GM12878 (cell line): ENCODE measurements at regions not wholly inside any gene's neighbourhood (a gene's known extent, or its start where the extent isn't known, plus 50 kb on each side); places are given as distances from the start of the nearest gene placed in this dataset.

Experiments
- ATAC-seq: fragments of 200-7000 bp; cut with Tn5 transposase; 3 replicates; pipeline ENCODE4 v1.9.1; 2020; ENCODE audit warnings: mild to moderate bottlenecking, moderate library complexity
- BruUV-seq: library from RNA; stranded (reverse); fragments of 400-500 nt; replicated peaks from 2 replicates; lab custom pipeline; 2021; lab: Mats Ljungman, UMichigan
- CTCF ChIA-PET: fragments of 300-600 bp; sonication (Branson Sonifier 250); formaldehyde crosslinking; extraction: SDS; loops from one replicate; lab custom pipeline; 2021; ENCODE audit warnings: inconsistent platforms; lab: Yijun Ruan, JAX
- POLR2A ChIA-PET: fragments of 350-600 bp; formaldehyde crosslinking; extraction: SDS; loops from one replicate; lab custom pipeline; 2021; ENCODE audit warnings: inconsistent platforms; lab: Charles Lee
- RAD21 ChIA-PET: fragments of 300-600 bp; sonication (Branson Sonifier 250); formaldehyde crosslinking; loops from one replicate; lab custom pipeline; 2023; ENCODE audit warnings: antibody characterized with exemption; ENCODE audit not compliant: unreplicated experiment; lab: Charles Lee
- SMC1A ChIA-PET: fragments of 300-600 bp; sonication (Branson Sonifier 250); formaldehyde crosslinking; loops from one replicate; lab custom pipeline; 2023; ENCODE audit not compliant: unreplicated experiment, uncharacterized antibody; lab: Charles Lee
- DNase-seq: peaks from one replicate; pipeline ENCODE4 v3.0.0-alpha.2; 2011; ENCODE audit warnings: low read depth, low spot score
- FAIRE-seq: peaks from 3 replicates; lab custom pipeline; 2011; peaks lifted over from hg19 to GRCh38; lab: Jason Lieb, UNC
- H2AFZ ChIP-seq: 2 replicates; pipeline ENCODE4 v1.6.0; 2011; ENCODE audit warnings: low read depth, low read length, control low read depth; ENCODE audit not compliant: control insufficient read depth
- H3K27ac ChIP-seq: 2 replicates; pipeline ENCODE4 v1.5.1; 2011; ENCODE audit warnings: control low read depth; ENCODE audit not compliant: control insufficient read depth, insufficient read depth
- H3K27me3 ChIP-seq, 2 experiments: replicated peaks in 1 of 2; 2 replicates each; pipeline versions ENCODE4 v1.6.0 to v1.6.1; 2011; ENCODE audit warnings: low read length in 1 of 2; ENCODE audit not compliant: control insufficient read depth in 2 of 2, insufficient read depth in 2 of 2
- H3K36me3 ChIP-seq, 2 experiments: 2 replicates each; pipeline ENCODE4 v1.5.1; 2011; ENCODE audit warnings: low read length in 1 of 2; ENCODE audit not compliant: control insufficient read depth in 2 of 2, insufficient read depth in 2 of 2
- H3K4me1 ChIP-seq: 2 replicates; pipeline ENCODE4 v1.6.1; 2011; ENCODE audit warnings: mild to moderate bottlenecking, low read length, moderate library complexity, mixed read lengths; ENCODE audit not compliant: control insufficient read depth, insufficient read depth
- H3K4me2 ChIP-seq: 2 replicates; pipeline ENCODE4 v1.6.0; 2011; ENCODE audit warnings: control low read depth; ENCODE audit not compliant: control insufficient read depth, insufficient read depth
- H3K4me3 ChIP-seq: fragments of 200-600 bp; sonication (generic); 2 replicates; pipeline ENCODE4 v1.5.1; 2016
- H3K79me2 ChIP-seq: 2 replicates; pipeline ENCODE4 v1.6.0; 2011; ENCODE audit warnings: low read length; ENCODE audit not compliant: control insufficient read depth, insufficient read depth
- H3K9ac ChIP-seq: 2 replicates; pipeline ENCODE4 v1.8.0; 2011; ENCODE audit warnings: low read length, control low read depth, mixed read lengths; ENCODE audit not compliant: control insufficient read depth, insufficient read depth
- H3K9me3 ChIP-seq: replicated peaks from 3 replicates; pipeline ENCODE4 v1.5.1; 2011; ENCODE audit warnings: mild to moderate bottlenecking, low read length; ENCODE audit not compliant: control insufficient read depth, insufficient read depth
- H4K20me1 ChIP-seq: 2 replicates; pipeline ENCODE4 v1.6.0; 2011; ENCODE audit not compliant: control insufficient read depth, insufficient read depth
- BACH1 ChIP-seq: fragments of 450-650 bp; IDR thresholded peaks from 2 replicates; pipeline ENCODE4 v1.6.1; 2017; ENCODE audit warnings: mild to moderate bottlenecking, borderline replicate concordance
- BCL3 ChIP-seq: IDR thresholded peaks from 2 replicates; pipeline ENCODE4 v1.6.1; 2011; ENCODE audit warnings: borderline replicate concordance, low read depth, mild to moderate bottlenecking, moderate library complexity, low read length; ENCODE audit not compliant: insufficient read depth, poor library complexity, severe bottlenecking
- CBX3 ChIP-seq: fragments of 200-600 bp; sonication (generic); IDR thresholded peaks from 2 replicates; pipeline ENCODE4 v1.6.1; 2016; ENCODE audit warnings: low read depth, borderline replicate concordance
- CHD1 ChIP-seq: IDR thresholded peaks from 2 replicates; pipeline ENCODE4 v1.6.1; 2012; ENCODE audit warnings: low read depth, low read length, improper control_type of control experiment
- CREB1 ChIP-seq: IDR thresholded peaks from 2 replicates; pipeline ENCODE4 v1.6.1; 2012; ENCODE audit warnings: low read depth, mild to moderate bottlenecking, inconsistent platforms
- FOXM1 ChIP-seq: IDR thresholded peaks from 2 replicates; pipeline ENCODE4 v1.6.1; 2012; ENCODE audit warnings: low read depth, mild to moderate bottlenecking, inconsistent platforms, low read length, moderate library complexity
- HCFC1 ChIP-seq: fragments of 150-350 bp; IDR thresholded peaks from 2 replicates; pipeline ENCODE4 v1.6.1; 2014; ENCODE audit warnings: low read length
- HDGF ChIP-seq: fragments of 450-650 bp; IDR thresholded peaks from 2 replicates; pipeline ENCODE4 v1.6.1; 2016; ENCODE audit warnings: antibody characterized with exemption
- JUNB ChIP-seq: IDR thresholded peaks from 2 replicates; pipeline ENCODE4 v1.6.1; 2016; ENCODE audit warnings: antibody characterized with exemption, mild to moderate bottlenecking
- MTA2 ChIP-seq: fragments of 450-650 bp; IDR thresholded peaks from 2 replicates; pipeline ENCODE4 v1.6.1; 2016; ENCODE audit warnings: low read depth, mild to moderate bottlenecking, moderate library complexity
- POLR2AphosphoS5 ChIP-seq: IDR thresholded peaks from 2 replicates; pipeline ENCODE4 v1.6.1; 2011; ENCODE audit warnings: mild to moderate bottlenecking, low read length, inconsistent platforms
- RB1 ChIP-seq: fragments of 450-650 bp; formaldehyde crosslinking; IDR thresholded peaks from 2 replicates; pipeline ENCODE4 v1.6.1; 2017; ENCODE audit warnings: mild to moderate bottlenecking, borderline replicate concordance
- RUNX3 ChIP-seq: IDR thresholded peaks from 2 replicates; pipeline ENCODE4 v1.6.1; 2012; ENCODE audit warnings: low read length, inconsistent platforms
- SIN3A ChIP-seq: IDR thresholded peaks from 2 replicates; pipeline ENCODE4 v1.6.1; 2012; ENCODE audit warnings: low read depth, low read length, improper control_type of control experiment
- SMAD1 ChIP-seq: fragments of 450-650 bp; IDR thresholded peaks from 2 replicates; pipeline ENCODE4 v1.6.1; 2018; ENCODE audit warnings: mild to moderate bottlenecking, low read depth; ENCODE audit not compliant: partially characterized antibody
- SMAD5 ChIP-seq: IDR thresholded peaks from 2 replicates; pipeline ENCODE4 v1.6.1; 2016; ENCODE audit warnings: antibody characterized with exemption, low read depth
- TBL1XR1 ChIP-seq: IDR thresholded peaks from 2 replicates; pipeline ENCODE4 v1.6.1; 2012; ENCODE audit warnings: low read depth, low read length, improper control_type of control experiment
- WRNIP1 ChIP-seq: IDR thresholded peaks from 2 replicates; pipeline ENCODE4 v1.6.1; 2011; ENCODE audit warnings: low read depth, low read length, improper control_type of control experiment, borderline replicate concordance
- ZNF274 ChIP-seq: IDR thresholded peaks from one replicate; pipeline ENCODE4 v1.8.0; 2011; ENCODE audit not compliant: insufficient read length, insufficient read depth
- ZSCAN29 ChIP-seq: fragments of 450-650 bp; IDR thresholded peaks from 2 replicates; pipeline ENCODE4 v1.6.1; 2017; ENCODE audit warnings: mild to moderate bottlenecking, moderate library complexity
- WGBS: methylation state at CpG from one replicate; pipeline ENCODE4 v1.1.6; 2016; ENCODE audit warnings: low lambda C conversion rate; ENCODE audit not compliant: insufficient replicate concordance, insufficient coverage; ENCODE audit errors: missing lambda C conversion rate; 5-methylcytosine and 5-hydroxymethylcytosine counted together
- in situ Hi-C: fragments of 300-500 bp; cut with MboI; formaldehyde crosslinking; loops from 9 replicates; pipeline ENCODE4 v1.14.3; 2018; ENCODE audit warnings: mixed read lengths
- intact Hi-C: fragments of 100-400 bp; cut with micrococcal nuclease; formaldehyde crosslinking; loops from one replicate; pipeline ENCODE4 v1.14.2; 2022; ENCODE audit not compliant: unreplicated experiment

GRCh38 chr3:22010997-22011396, 260.0 kb upstream of the ZNF385D start:
- H3K4me2 ChIP-seq, result no peak overlapping the region
- no peak overlapping the region for H3K9ac ChIP-seq
- no peaks in the 10 kb centered on the region for H4K20me1 ChIP-seq
- ChIA-PET SMC1A (interaction anchor here (0.9 kb wide), 1 partner anchor 9 kb away, joined by 4 read pairs; no protein-coding TSS in a partner anchor), RAD21 (no interaction called here), POLR2A (no interaction called here), CTCF (no interaction called here)
- in situ Hi-C loops, result no loop called here
- H3K4me1 ChIP-seq, result no peaks in the 10 kb centered on the region
- no peaks in the 10 kb centered on the region for H3K79me2 ChIP-seq
- no peaks in the 10 kb centered on the region for H3K27me3 ChIP-seq
- no peaks in the 10 kb centered on the region for H3K9me3 ChIP-seq
- H3K27ac ChIP-seq, result no peak overlapping the region
- H2AFZ ChIP-seq, result no peak overlapping the region
- WGBS, result 0% methylated on average over 2 of the region's 2 CpGs
- BruUV-seq, result no TSS peak
- TF ChIP-seq SMAD1, result no peak
- no peak for TF ChIP-seq JUNB
- no peak for TF ChIP-seq SMAD5
- TF ChIP-seq RB1, result no peak
- no peak for TF ChIP-seq HDGF
- TF ChIP-seq CREB1, result no peak
- TF ChIP-seq CHD1, result no peak
- TF ChIP-seq HCFC1, result no peak
- TF ChIP-seq CBX3, result no peak
- TF ChIP-seq ZNF274, result no peak
- no peak for TF ChIP-seq POLR2AphosphoS5
- no peak for TF ChIP-seq SIN3A
- H3K4me3 ChIP-seq, result no peak overlapping the region
- no peak for FAIRE-seq
- H3K36me3 ChIP-seq, result no peaks in the 10 kb centered on the region
- DNase-seq, result no peak
- intact Hi-C loops, result no loop called here
- ATAC-seq, result no peak

GRCh38 chr3:22012471-22012870, 261.5 kb upstream of the ZNF385D start:
- FAIRE-seq, result no peak
- RAD21 ChIA-PET, result no interaction called here
- TF ChIP-seq WRNIP1 (no peak), FOXM1 (no peak), RUNX3 (no peak), BACH1 (no peak), MTA2 (no peak), CBX3 (no peak), TBL1XR1 (no peak), BCL3 (no peak), HDGF (no peak), ZSCAN29 (no peak)

More at GRCh38 chr3:22012471-22012870, 261.5 kb upstream of the ZNF385D start:
- Histone ChIP-seq H3K36me3 (no peaks in the 10 kb centered on the region), H3K9ac (no peak overlapping the region), H4K20me1 (no peaks in the 10 kb centered on the region), H3K27me3 (no peaks in the 10 kb centered on the region), H3K4me1 (no peaks in the 10 kb centered on the region), H3K27ac (no peak overlapping the region), H3K4me3 (no peak overlapping the region), H3K4me2 (no peak overlapping the region), H2AFZ (no peak overlapping the region), H3K79me2 (no peaks in the 10 kb centered on the region), H3K9me3 (no peaks in the 10 kb centered on the region)
- POLR2A ChIA-PET, result no interaction called here
- CTCF ChIA-PET, result no interaction called here
- DNase-seq (no peak), ATAC-seq (no peak)
- SMC1A ChIA-PET, result interaction anchor here (0.8 kb wide), 1 partner anchor 9 kb away, joined by 3 read pairs; no protein-coding TSS in a partner anchor
- in situ Hi-C loops (no loop called here), intact Hi-C loops (no loop called here)
- BruUV-seq, result no TSS peak
